ENCODE measurements at regions not wholly inside any gene's neighbourhood (a gene's known extent, or its start where the extent isn't known, plus 50 kb on each side); places are given as distances from the start of the nearest gene placed in this dataset.
"Not testable (repeated sequence)": the region's sequence is repeated elsewhere in the genome, so short reads cannot be mapped to it uniquely, and the experiment has no call there.

- peak; percentile 58 for DNase-seq
Observed at GRCh38 chr10:70991140-70992124, 103.1 kb upstream of the PCBD1 start.

- DNase-seq, result no peak
Observed at GRCh38 chr10:70992436-70992835, 104.1 kb upstream of the PCBD1 start.

GRCh38 chr10:70993051-70993450 lies 104.7 kb upstream of the PCBD1 start:
- no peak for DNase-seq

GRCh38 chr10:70996549-70996948 lies 108.2 kb upstream of the PCBD1 start:
- no peak for DNase-seq

- DNase-seq, result no peak
Observed at GRCh38 chr10:70997236-70997635, 108.9 kb upstream of the PCBD1 start.

- DNase-seq, result no peak
Observed at GRCh38 chr10:70998086-70998485, 109.7 kb upstream of the PCBD1 start.

- DNase-seq, result no peak
Observed at GRCh38 chr10:71001470-71001869, 113.1 kb upstream of the PCBD1 start.

GRCh38 chr10:71004176-71005075 lies 116.1 kb upstream of the PCBD1 start:
- DNase-seq, result no peak

GRCh38 chr10:71005337-71006305 lies 117.3 kb upstream of the PCBD1 start:
- no peak for DNase-seq

GRCh38 chr10:71006506-71006905 lies 118.1 kb upstream of the PCBD1 start:
- no peak for DNase-seq

- DNase-seq, result no peak
Observed at GRCh38 chr10:71007516-71007915, 119.2 kb upstream of the PCBD1 start.

- DNase-seq, result no peak
Observed at GRCh38 chr10:71008150-71008549, 119.8 kb upstream of the PCBD1 start.

- no peak for DNase-seq
Observed at GRCh38 chr10:71009126-71009525, 120.8 kb upstream of the PCBD1 start.

- DNase-seq, result no peak
Observed at GRCh38 chr10:71010730-71011129, 122.4 kb upstream of the PCBD1 start.

GRCh38 chr10:71011141-71011540 lies 122.8 kb upstream of the PCBD1 start:
- no peak for DNase-seq

- no peak for DNase-seq
Observed at GRCh38 chr10:71014021-71014805, 125.8 kb upstream of the PCBD1 start.

- peak; percentile 13 for DNase-seq
Observed at GRCh38 chr10:71015674-71016073, 127.3 kb upstream of the PCBD1 start.

- not testable (repeated sequence) for DNase-seq
Observed at GRCh38 chr10:71020061-71020460, 131.7 kb upstream of the PCBD1 start.

GRCh38 chr10:71021402-71021801 lies 133.0 kb upstream of the PCBD1 start:
- DNase-seq, result no peak

- DNase-seq, result peak; percentile 18
Observed at GRCh38 chr10:71023704-71024283, 135.4 kb upstream of the PCBD1 start.

- no peak for DNase-seq
Observed at GRCh38 chr10:71024490-71024889, 136.1 kb upstream of the PCBD1 start.
